PC-9 (cell line): ENCODE measurements at regions not wholly inside any gene's neighbourhood (a gene's known extent, or its start where the extent isn't known, plus 50 kb on each side); places are given as distances from the start of the nearest gene placed in this dataset.

Experiments used
- BruUV-seq: library from RNA; stranded (reverse); fragments of 400-500 nt; replicated peaks from 2 replicates; lab custom pipeline; 2021; lab: Mats Ljungman, UMichigan
- CTCF ChIA-PET: fragments of 300-600 bp; sonication (Branson Sonifier 250); formaldehyde crosslinking; loops from one replicate; lab custom pipeline; 2022; ENCODE audit warnings: antibody characterized with exemption; lab: Charles Lee
- POLR2A ChIA-PET: fragments of 300-600 bp; sonication (Branson Sonifier 250); formaldehyde crosslinking; loops from one replicate; lab custom pipeline; 2022; ENCODE audit warnings: antibody characterized with exemption; ENCODE audit not compliant: unreplicated experiment; lab: Charles Lee
- DNase-seq, 2 experiments: peaks; one replicate each; pipeline versions ENCODE4 v3.0.0 to v3.0.0-alpha.2; 2015 to 2022; ENCODE audit warnings: mixed read lengths in 1 of 2
- H2AFZ ChIP-seq: fragments of 200-600 bp; sonication (generic); 2 replicates; pipeline ENCODE4 v1.8.1; 2017; ENCODE audit warnings: antibody characterized with exemption
- H3F3A ChIP-seq: fragments of 200-600 bp; sonication (generic); 2 replicates; pipeline ENCODE4 v1.8.1; 2017; ENCODE audit warnings: antibody characterized with exemption, mild to moderate bottlenecking, low read depth; ENCODE audit not compliant: insufficient read depth
- H3K27ac ChIP-seq: fragments of 200-600 bp; sonication (generic); 2 replicates; pipeline ENCODE4 v1.6.1; 2016; ENCODE audit warnings: mixed run types
- H3K27me3 ChIP-seq: fragments of 200-600 bp; sonication (generic); 2 replicates; pipeline ENCODE4 v1.6.1; 2016; ENCODE audit warnings: low read depth, mixed run types; ENCODE audit not compliant: insufficient read depth
- H3K36me3 ChIP-seq: fragments of 200-600 bp; sonication (generic); 2 replicates; pipeline ENCODE4 v1.6.1; 2016; ENCODE audit warnings: low read depth, mixed run types
- H3K4me1 ChIP-seq: fragments of 200-600 bp; sonication (generic); replicated peaks from 2 replicates; pipeline ENCODE4 v1.6.1; 2016; ENCODE audit warnings: mixed run types; ENCODE audit not compliant: insufficient read depth
- H3K4me2 ChIP-seq: fragments of 200-600 bp; sonication (generic); 2 replicates; pipeline ENCODE4 v1.6.1; 2017; ENCODE audit warnings: mixed run types
- H3K4me3 ChIP-seq: fragments of 200-600 bp; sonication (generic); 2 replicates; pipeline ENCODE4 v1.6.1; 2016; ENCODE audit warnings: mixed run types
- H3K79me2 ChIP-seq: fragments of 200-600 bp; sonication (generic); 2 replicates; pipeline ENCODE4 v1.6.1; 2017; ENCODE audit warnings: low read depth, mixed run types
- H3K9me2 ChIP-seq: fragments of 200-600 bp; sonication (generic); 2 replicates; pipeline ENCODE4 v1.8.1; 2017; ENCODE audit warnings: mild to moderate bottlenecking; ENCODE audit not compliant: insufficient read depth
- H3K9me3 ChIP-seq: fragments of 200-600 bp; sonication (generic); 2 replicates; pipeline ENCODE4 v1.8.1; 2016; ENCODE audit warnings: low read depth; ENCODE audit not compliant: insufficient read depth
- H4K20me1 ChIP-seq: fragments of 200-600 bp; sonication (generic); 2 replicates; pipeline ENCODE4 v1.8.1; 2017; ENCODE audit not compliant: insufficient read depth
- EZH2 ChIP-seq: fragments of 200-600 bp; sonication (generic); IDR thresholded peaks from 2 replicates; pipeline ENCODE4 v1.8.0; 2017; ENCODE audit warnings: antibody characterized with exemption, low read depth
- intact Hi-C: fragments of 100-400 bp; cut with micrococcal nuclease; formaldehyde crosslinking; loops from one replicate; pipeline ENCODE4 v1.10.0; 2022; ENCODE audit not compliant: unreplicated experiment
- TF ChIP-seq, protein P1 (sequence below): fragments of 200-600 bp; sonication (generic); conservative IDR thresholded peaks from 2 replicates; pipeline ENCODE4 v1.6.1; 2017; ENCODE audit warnings: mixed run types, antibody characterized with exemption, mild to moderate bottlenecking, moderate library complexity

DNA sequence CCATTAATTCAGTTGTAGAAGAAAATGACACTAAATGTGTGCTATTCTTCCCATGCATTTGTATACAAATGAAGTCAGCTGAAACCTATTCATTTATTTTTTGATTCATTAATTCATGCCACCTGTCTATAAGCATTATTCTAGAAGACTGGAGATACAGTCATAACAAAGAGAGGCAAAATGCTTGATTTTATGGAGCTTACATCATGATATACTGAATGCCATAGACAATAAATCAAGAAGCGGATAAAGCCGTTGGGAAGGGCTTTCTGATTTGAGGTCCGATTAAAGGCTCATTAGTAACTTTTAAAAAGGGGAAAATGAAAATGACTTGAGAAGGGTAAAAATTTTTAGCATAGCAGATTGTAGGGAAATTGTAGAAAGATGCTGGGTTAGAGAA is 494.9 kb downstream of the RERGL start:
- ChIA-PET CTCF (no interaction called here), POLR2A (interaction anchor here (0.6 kb wide), 1 partner anchor 10 kb away, joined by 3 read pairs; no protein-coding TSS in a partner anchor)
- Histone ChIP-seq H3F3A (no peaks in the 10 kb centered on the region), H3K4me1 (no peaks in the 10 kb centered on the region), H3K4me2 (no peak overlapping the region), H3K4me3 (no peak overlapping the region), H2AFZ (no peak overlapping the region), H3K9me2 (no peaks in the 10 kb centered on the region), H3K27me3 (no peaks in the 10 kb centered on the region), H3K79me2 (no peaks in the 10 kb centered on the region), H4K20me1 (no peaks in the 10 kb centered on the region), H3K27ac (no peak overlapping the region), H3K9me3 (no peaks in the 10 kb centered on the region; the same call in 1 of the 2 replicates), H3K36me3 (no peaks in the 10 kb centered on the region)
- TF ChIP-seq EZH2: no peak
- TF ChIP-seq, protein P1, sequence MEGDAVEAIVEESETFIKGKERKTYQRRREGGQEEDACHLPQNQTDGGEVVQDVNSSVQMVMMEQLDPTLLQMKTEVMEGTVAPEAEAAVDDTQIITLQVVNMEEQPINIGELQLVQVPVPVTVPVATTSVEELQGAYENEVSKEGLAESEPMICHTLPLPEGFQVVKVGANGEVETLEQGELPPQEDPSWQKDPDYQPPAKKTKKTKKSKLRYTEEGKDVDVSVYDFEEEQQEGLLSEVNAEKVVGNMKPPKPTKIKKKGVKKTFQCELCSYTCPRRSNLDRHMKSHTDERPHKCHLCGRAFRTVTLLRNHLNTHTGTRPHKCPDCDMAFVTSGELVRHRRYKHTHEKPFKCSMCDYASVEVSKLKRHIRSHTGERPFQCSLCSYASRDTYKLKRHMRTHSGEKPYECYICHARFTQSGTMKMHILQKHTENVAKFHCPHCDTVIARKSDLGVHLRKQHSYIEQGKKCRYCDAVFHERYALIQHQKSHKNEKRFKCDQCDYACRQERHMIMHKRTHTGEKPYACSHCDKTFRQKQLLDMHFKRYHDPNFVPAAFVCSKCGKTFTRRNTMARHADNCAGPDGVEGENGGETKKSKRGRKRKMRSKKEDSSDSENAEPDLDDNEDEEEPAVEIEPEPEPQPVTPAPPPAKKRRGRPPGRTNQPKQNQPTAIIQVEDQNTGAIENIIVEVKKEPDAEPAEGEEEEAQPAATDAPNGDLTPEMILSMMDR: no peak
- DNase-seq: no peak
- no TSS peak for BruUV-seq
- intact Hi-C loops: no loop called here

DNA sequence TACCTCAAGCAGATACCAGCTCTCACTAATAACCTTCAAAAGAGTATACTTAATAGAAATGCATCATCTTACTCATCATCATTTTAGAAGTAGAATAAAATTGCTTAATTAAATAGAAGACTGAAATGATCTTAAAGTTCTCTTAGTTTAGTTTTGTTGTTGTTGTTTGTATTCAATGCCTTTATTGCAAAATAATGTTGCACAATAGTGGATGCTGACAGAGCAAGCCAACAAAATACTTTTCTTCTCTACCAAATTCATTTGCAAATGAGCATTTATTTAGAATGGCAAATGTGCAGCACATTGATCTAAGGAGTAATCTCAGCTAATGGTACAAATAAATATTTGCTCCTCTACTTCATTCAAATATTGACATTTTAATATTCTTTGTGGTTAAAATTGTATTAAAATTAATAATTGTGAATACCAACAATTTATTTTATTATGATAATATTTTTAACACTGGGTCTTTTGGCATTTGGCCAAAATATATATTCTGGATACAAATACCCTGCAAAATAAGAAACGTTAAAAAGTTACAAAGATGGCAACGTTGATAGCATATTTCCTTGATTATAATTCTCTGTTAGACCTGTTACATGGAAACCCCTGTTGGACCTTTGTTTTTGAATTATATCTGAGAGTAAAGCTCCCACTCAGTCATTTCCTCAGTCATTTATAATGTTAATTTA is 496.1 kb downstream of the RERGL start:
- intact Hi-C loops: no loop called here
- Histone ChIP-seq H3K9me3 (no peaks in the 10 kb centered on the region; the same call in 1 of the 2 replicates), H3F3A (no peaks in the 10 kb centered on the region), H2AFZ (no peak overlapping the region), H3K27me3 (no peaks in the 10 kb centered on the region), H3K27ac (no peak overlapping the region), H3K36me3 (no peaks in the 10 kb centered on the region), H3K4me3 (no peak overlapping the region), H3K4me2 (no peak overlapping the region), H3K79me2 (no peaks in the 10 kb centered on the region), H4K20me1 (no peaks in the 10 kb centered on the region), H3K4me1 (no peaks in the 10 kb centered on the region), H3K9me2 (no peaks in the 10 kb centered on the region)
- no peak for DNase-seq
- no TSS peak for BruUV-seq
- POLR2A ChIA-PET: interaction anchor here (0.5 kb wide), 1 partner anchor 777 kb away, joined by 3 read pairs; no protein-coding TSS in a partner anchor
- CTCF ChIA-PET: no interaction called here
- TF ChIP-seq, protein P1: no peak
- TF ChIP-seq EZH2: no peak

DNA sequence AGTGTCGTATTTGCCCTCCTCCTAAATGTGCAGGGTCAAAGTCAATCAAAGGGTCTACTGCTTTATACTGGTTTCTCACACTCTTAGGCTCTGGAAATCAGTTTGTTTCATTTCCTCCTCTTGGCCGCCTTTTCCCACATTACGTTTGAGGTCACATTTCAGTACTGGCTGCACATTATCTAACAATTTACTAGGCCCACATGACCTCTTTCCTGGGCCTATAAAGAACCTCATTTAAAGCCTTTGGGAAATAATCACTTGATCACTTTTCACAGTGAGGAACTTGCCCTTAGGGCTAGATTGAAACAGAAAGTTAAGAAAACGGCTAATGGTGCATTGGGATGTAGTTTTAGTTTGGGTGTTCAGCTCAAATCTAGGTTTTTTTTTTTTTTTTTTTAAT is 497.5 kb downstream of the RERGL start:
- intact Hi-C loops: no loop called here
- no peak overlapping the region for H3K4me2 ChIP-seq
- no peaks in the 10 kb centered on the region for H3K4me1 ChIP-seq
- H3K79me2 ChIP-seq: no peaks in the 10 kb centered on the region
- no peak overlapping the region for H3K4me3 ChIP-seq
- no peak for DNase-seq
- no peaks in the 10 kb centered on the region for H4K20me1 ChIP-seq
- H3K9me3 ChIP-seq: no peaks in the 10 kb centered on the region; the same call in 1 of the 2 replicates
- H3K27me3 ChIP-seq: no peaks in the 10 kb centered on the region
- ChIA-PET CTCF (no interaction called here), POLR2A (no interaction called here)
- BruUV-seq: no TSS peak
- H3F3A ChIP-seq: no peaks in the 10 kb centered on the region
- no peak overlapping the region for H2AFZ ChIP-seq
- H3K36me3 ChIP-seq: no peaks in the 10 kb centered on the region
- H3K27ac ChIP-seq: no peak overlapping the region
- TF ChIP-seq, protein P1: no peak
- no peak for TF ChIP-seq EZH2
- H3K9me2 ChIP-seq: no peaks in the 10 kb centered on the region
